ENCODE measurements at regions not wholly inside any gene's neighbourhood (a gene's known extent, or its start where the extent isn't known, plus 50 kb on each side); places are given as distances from the start of the nearest gene placed in this dataset.
A peak's percentile ranks its signal among the peaks of the same experiment; 100 is the strongest.

GRCh38 chr22:19574247-19574646 lies 50.0 kb upstream of the CLDN5 start:
- FAIRE-seq (no peak), DNase-seq (ENCODE audit: insufficient read length) (no peak)
- no peak for TF ChIP-seq TAF1 (IDR thresholded peaks at IDR 0.05; ENCODE audit: borderline replicate concordance, low read depth, low read length)
- no peak for TF ChIP-seq POLR2A (IDR thresholded peaks at IDR 0.05; ENCODE audit: low read depth, low read length)
- no peak for TF ChIP-seq POLR2AphosphoS5 (IDR thresholded peaks at IDR 0.05; ENCODE audit: low read depth, low read length)

- no peak for TF ChIP-seq TAF1 (IDR thresholded peaks at IDR 0.05; ENCODE audit: borderline replicate concordance, low read depth, low read length)
- no peak for TF ChIP-seq POLR2A (IDR thresholded peaks at IDR 0.05; ENCODE audit: low read depth, low read length)
- TF ChIP-seq POLR2AphosphoS5 (IDR thresholded peaks at IDR 0.05; ENCODE audit: low read depth, low read length): no peak
- DNase-seq (ENCODE audit: insufficient read length): peak; percentile 58
- peak; percentile 82 for FAIRE-seq
These were observed 52.5 kb upstream of the CLDN5 start for GRCh38 chr22:19576460-19577421.

GRCh38 chr22:19577422-19577966 lies 53.3 kb upstream of the CLDN5 start:
- FAIRE-seq (no peak), DNase-seq (ENCODE audit: insufficient read length) (no peak)
- TF ChIP-seq TAF1 (IDR thresholded peaks at IDR 0.05; ENCODE audit: borderline replicate concordance, low read depth, low read length): no peak
- TF ChIP-seq POLR2A (IDR thresholded peaks at IDR 0.05; ENCODE audit: low read depth, low read length): no peak
- no peak for TF ChIP-seq POLR2AphosphoS5 (IDR thresholded peaks at IDR 0.05; ENCODE audit: low read depth, low read length)

- FAIRE-seq (no peak), DNase-seq (ENCODE audit: insufficient read length) (no peak)
- TF ChIP-seq POLR2AphosphoS5 (IDR thresholded peaks at IDR 0.05; ENCODE audit: low read depth, low read length) (no peak), POLR2A (IDR thresholded peaks at IDR 0.05; ENCODE audit: low read depth, low read length) (no peak), TAF1 (IDR thresholded peaks at IDR 0.05; ENCODE audit: borderline replicate concordance, low read depth, low read length) (no peak)
These were observed 54.2 kb upstream of the CLDN5 start for GRCh38 chr22:19578180-19579004.

GRCh38 chr22:19579115-19579811 lies 55.1 kb upstream of the CLDN5 start:
- no peak for DNase-seq (ENCODE audit: insufficient read length)

GRCh38 chr22:19579880-19580279 lies 55.7 kb upstream of the CLDN5 start:
- TF ChIP-seq POLR2A (IDR thresholded peaks at IDR 0.05; ENCODE audit: low read depth, low read length) (no peak), TAF1 (IDR thresholded peaks at IDR 0.05; ENCODE audit: borderline replicate concordance, low read depth, low read length) (no peak), POLR2AphosphoS5 (IDR thresholded peaks at IDR 0.05; ENCODE audit: low read depth, low read length) (no peak)
- DNase-seq (ENCODE audit: insufficient read length) (no peak), FAIRE-seq (peak; percentile 72)

More at GRCh38 chr22:19579115-19579811, 55.1 kb upstream of the CLDN5 start:
- TF ChIP-seq POLR2AphosphoS5 (IDR thresholded peaks at IDR 0.05; ENCODE audit: low read depth, low read length) (no peak), POLR2A (IDR thresholded peaks at IDR 0.05; ENCODE audit: low read depth, low read length) (no peak), TAF1 (IDR thresholded peaks at IDR 0.05; ENCODE audit: borderline replicate concordance, low read depth, low read length) (no peak)
- FAIRE-seq: no peak

GRCh38 chr22:19580291-19580890 lies 56.2 kb upstream of the CLDN5 start:
- DNase-seq (ENCODE audit: insufficient read length): no peak
- FAIRE-seq: no peak
- TF ChIP-seq POLR2A (IDR thresholded peaks at IDR 0.05; ENCODE audit: low read depth, low read length): no peak
- TF ChIP-seq POLR2AphosphoS5 (IDR thresholded peaks at IDR 0.05; ENCODE audit: low read depth, low read length): no peak
- TF ChIP-seq TAF1 (IDR thresholded peaks at IDR 0.05; ENCODE audit: borderline replicate concordance, low read depth, low read length): no peak

- DNase-seq (ENCODE audit: insufficient read length) (no peak), FAIRE-seq (no peak)
- TF ChIP-seq TAF1 (IDR thresholded peaks at IDR 0.05; ENCODE audit: borderline replicate concordance, low read depth, low read length) (no peak), POLR2AphosphoS5 (IDR thresholded peaks at IDR 0.05; ENCODE audit: low read depth, low read length) (no peak), POLR2A (IDR thresholded peaks at IDR 0.05; ENCODE audit: low read depth, low read length) (no peak)
These were observed 58.0 kb upstream of the CLDN5 start for GRCh38 chr22:19582033-19582693.

- DNase-seq (ENCODE audit: insufficient read length) (no peak), FAIRE-seq (no peak)
- TF ChIP-seq TAF1 (IDR thresholded peaks at IDR 0.05; ENCODE audit: borderline replicate concordance, low read depth, low read length) (no peak), POLR2AphosphoS5 (IDR thresholded peaks at IDR 0.05; ENCODE audit: low read depth, low read length) (no peak), POLR2A (IDR thresholded peaks at IDR 0.05; ENCODE audit: low read depth, low read length) (no peak)
These were observed 62.9 kb upstream of the CLDN5 start for GRCh38 chr22:19586922-19587684.
